Fibroblast of skin of scalp (primary cell): ENCODE measurements at regions not wholly inside any gene's neighbourhood (a gene's known extent, or its start where the extent isn't known, plus 50 kb on each side); places are given as distances from the start of the nearest gene placed in this dataset.

Experiments used
- DNase-seq: peaks from one replicate; pipeline ENCODE4 v3.0.0-alpha.2; 2013

DNA sequence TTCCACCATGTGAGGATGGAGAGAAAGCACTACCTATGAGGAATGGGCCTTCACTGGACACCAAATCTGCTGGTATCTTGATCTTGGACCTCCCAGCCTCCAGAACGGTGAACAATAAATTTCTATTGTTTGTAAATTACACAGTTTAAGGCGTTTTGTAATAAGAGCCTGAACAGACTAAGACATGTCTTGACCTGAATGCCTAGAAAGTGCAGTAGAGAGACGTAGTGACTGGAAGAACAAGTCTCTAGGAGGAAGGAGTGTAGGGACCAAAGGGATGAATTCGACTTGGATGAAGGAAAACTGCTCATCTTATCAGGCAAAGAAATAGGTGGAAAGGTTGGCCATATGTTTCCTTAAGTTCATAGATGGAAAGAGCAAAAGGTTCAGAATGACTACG is 309.8 kb upstream of the RGMB start:
- no peak for DNase-seq

DNA sequence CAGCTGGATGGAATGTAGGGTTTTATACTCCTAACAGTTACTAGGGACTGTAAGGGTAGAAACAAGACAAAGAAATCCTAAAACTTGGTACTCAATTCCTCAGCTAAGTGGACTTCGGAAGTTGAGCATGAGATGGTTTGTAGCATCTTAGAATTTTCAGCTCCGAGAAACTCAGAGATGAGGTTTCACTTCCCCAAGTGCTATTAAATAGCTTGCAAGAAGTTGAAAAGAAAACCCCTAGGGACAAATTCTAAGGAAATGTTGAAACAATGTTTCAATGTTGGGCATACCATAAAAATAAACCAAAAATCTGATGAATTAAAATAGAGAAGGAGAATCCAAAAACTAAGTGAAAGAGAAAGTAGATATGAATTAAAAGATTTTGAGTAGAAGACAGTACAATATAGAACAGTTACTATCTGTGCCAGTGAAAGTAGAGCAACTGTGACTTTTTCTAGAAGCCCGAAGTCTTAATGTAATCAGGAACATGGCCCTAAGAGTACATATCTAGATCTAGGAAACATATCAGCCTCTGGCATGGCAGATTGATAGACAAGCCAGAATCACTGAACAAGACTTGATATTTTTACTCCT is 308.6 kb upstream of the RGMB start:
- peak; percentile 64 for DNase-seq

DNA sequence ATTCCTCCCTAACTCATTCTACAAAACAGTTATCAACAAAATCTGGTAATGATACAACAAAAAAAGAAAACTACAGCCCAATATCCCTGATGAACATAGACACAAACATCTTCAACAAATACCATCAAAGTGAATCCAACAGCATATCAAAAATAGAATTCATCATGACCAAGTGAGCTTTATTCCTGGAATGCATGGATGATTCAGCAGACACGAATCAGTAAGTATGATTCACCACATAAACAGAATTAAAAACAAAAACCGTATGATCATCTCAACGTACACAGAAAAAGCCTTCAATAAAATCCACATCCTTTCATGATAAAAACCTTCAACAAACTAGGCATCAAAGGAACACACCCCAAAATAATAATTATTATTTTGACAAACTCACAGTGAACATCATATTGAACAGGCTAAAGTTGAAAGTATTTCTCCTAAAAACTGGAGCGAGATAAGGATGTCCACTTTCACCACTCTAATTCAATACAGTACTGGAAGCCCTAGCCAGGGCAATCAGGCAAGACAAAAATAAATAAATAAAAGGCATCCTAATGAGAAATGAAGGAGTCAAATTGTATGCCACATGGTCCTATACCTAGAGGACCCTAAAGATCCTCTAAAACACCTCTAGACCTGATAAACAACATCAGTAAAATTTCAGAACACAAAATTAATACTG is 305.1 kb upstream of the RGMB start:
- peak; percentile 93 for DNase-seq

DNA sequence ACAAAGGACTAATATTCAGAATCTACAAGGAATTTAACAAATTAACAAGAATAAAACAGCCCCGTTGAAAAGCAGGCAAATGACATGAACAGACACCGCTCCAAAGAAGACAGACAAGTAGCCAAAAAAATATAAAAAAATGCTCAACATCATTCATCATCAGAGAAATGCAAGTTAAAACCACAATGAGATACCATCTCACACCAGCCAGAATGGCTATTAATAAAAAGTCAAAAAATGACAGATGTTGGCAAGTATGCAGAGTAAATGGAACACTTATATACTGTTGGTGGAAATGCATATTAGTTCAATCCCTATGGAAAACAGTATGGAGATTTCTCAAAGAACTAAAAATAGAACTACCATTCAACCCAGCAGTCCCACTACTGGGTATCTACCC is 302.7 kb upstream of the RGMB start:
- peak; percentile 77 for DNase-seq

DNA sequence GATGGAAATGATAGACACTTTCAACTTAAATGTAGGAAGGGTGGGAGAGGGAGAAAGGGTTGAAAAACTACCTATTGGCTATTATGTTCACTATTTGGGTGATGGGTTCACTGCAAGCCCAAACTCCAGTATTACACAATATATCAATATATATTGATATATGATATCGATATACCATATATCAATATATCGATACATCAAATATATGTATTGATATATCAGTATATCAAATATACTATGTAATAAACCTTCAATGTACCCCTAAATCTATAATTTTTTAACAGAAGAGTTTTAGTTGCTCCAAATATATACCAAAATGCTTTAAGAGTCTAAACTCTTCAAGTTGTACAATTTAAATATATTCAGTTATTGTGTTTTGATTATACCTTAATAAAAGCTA is 302.0 kb upstream of the RGMB start:
- no peak for DNase-seq

DNA sequence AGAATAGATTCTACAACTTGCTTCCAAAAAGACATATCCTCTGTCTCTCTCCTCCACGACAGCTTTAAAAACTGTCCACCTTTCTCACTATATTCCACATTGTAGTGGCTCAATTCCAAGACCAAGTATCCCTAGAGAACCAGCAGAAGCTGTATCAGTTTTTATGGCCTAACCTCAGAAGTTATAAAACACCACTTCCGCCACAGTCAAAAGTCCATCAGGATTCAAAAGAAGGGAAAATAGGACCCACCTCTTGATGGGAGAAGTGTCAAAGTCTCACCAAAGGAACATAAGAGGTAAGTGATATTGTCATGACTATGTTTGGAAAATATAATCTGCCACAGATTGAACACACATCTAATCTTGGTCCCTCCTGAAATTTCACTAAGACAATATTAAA is 299.2 kb upstream of the RGMB start:
- DNase-seq: no peak

DNA sequence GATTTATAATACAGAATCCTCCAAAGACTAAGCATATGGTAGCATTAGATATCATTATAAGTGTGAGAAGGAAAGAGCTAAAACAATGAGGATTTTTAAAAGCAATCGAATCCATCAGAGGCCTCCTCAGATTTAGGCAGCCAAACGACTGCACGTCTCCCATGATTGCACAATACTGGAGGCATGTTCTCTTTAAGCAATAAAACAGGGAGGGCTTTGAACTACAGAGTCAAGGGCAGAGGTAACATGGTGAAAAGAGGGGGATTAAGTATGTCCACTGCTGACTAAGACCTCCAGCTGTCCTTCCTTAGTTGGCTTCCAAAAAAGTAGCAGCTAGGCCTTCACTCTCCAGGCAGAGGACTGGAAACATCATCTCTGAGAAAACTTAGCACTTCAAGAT is 298.7 kb upstream of the RGMB start:
- DNase-seq: no peak

DNA sequence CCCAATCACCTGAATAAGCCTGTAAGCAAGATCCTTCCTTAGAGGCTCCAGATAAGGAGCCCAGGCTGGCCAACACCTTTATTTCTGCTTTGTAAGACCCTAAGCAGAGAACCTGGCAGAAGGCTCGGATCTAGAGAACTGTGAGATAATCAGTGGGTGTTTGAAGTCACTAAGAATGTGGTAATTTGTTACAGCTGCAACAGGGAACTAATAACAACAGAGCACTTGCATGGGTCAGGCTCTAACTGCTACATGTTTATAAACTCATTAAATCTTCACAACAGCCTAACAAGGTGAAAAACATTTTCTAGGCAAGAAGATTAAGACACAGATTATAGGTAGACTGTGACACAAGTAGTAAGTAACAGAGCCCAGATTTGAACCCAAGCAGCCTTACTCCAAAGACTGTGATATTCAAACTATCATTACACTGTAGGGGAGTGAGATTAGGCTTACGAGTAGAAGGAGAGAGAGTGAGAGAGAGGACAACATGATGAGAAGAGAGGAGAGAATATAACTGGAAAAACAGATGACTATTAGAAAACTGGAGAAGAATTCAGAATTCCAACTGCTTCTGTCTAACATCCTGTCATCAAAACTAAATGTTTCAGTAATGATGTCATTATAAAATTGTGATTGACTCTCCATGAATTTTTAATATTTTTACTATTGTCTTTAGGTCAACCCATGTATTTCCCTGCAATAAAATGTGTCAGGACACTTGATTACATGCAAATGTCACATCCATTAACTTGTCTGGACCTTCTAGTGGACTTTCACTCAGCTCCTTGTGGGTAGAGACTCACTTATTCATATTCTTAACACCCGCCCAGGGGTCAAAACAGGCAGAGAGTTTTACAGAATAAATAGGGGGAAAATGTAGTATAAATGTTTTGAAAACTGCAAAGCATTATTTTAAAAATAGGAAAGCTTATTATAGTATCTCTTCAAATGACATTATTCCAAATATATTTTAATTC is 290.9 kb upstream of the RGMB start:
- peak; percentile 53 for DNase-seq

DNA sequence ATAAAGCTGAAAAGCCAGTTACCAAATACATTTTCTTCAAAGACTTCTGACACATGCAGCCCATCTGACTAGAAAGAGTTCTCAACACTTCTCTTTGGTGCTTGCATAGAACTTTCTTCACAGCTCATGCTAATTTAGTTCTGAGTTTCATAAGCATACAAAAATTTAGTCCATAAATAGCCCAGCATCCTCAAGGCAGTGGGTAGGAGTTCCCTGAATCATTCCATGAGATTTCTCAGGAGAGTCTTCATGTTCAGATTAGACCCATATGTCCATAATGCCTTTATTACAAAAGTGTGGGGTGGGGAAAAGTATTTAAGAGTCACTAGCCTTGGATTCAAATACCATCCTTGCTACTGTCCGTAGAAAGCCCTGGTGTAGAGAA is 290.2 kb upstream of the RGMB start:
- DNase-seq: peak; percentile 95

DNA sequence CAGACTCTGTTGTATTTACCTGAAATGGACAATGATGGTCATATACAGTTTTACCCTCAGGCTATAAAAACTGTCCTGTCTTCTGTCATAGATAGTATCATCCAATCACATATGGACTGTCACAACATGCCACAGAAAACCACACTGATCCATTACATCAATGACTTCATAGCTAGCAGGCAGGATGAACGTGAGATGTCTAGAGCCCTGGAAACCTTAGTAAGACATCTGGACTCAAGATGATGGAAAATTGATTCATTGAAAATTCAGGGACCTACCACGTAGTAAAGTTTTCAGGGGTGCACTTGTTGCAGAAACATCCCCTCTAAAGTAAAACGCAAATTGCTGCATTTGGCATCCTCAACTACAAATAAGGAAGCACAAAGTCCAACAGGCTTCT is 284.4 kb upstream of the RGMB start:
- DNase-seq: no peak

DNA sequence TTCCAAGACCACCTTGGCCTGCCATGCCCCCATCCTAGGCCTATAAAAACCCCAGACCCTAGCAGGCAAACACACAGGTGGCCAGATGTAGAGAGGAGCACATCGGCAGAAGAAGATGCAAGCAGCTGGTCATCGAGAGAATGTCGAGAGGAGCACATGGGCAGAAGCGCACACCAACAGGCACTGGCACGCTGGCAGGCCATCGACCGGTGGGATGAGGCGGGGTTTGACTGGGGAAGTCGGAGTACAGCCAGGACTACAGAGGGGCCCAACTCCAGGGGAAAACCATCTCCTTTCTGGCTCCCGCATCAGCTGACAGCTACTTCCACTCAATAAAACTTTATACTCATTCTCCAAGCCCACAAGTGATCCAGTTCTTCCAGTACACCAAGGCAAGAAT is 283.1 kb upstream of the RGMB start:
- no peak for DNase-seq

DNA sequence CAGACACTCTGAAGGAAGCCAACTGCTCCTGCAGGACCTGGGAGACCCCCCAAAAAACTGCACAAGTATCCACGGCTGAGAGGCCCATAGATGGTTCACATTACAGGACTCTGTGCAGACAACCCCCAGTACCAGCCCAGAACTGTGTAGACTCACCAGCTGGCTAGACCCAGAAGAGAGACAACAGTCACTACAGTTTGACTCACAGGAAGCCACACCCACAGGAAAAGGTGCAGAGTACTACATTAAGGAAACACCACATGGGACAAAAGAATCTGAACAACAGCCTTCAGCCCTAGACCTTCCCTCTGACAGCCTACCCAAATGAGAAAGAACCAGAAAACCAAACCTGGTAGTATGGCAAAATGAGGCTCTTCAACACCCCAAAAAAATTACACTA is 281.2 kb upstream of the RGMB start:
- no peak for DNase-seq

DNA sequence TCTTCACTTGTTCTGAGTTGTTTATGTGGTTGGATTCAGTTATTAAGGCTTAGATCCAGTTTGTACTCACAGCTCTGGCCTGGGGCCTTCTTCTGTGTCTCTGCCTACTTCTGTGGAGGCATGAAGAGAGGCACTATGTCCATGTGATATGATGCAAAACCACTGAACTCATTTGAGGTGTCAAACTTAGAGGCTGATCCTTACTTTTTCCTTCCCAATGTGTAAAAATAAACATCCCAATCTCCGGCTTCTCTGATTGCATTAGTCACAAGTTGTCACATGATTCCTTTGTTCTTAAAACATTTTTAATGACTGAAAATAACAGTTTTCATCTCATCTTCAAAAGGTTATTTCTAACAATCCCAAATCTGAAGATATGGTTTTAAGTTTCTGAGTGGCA is 276.0 kb upstream of the RGMB start:
- DNase-seq: no peak

DNA sequence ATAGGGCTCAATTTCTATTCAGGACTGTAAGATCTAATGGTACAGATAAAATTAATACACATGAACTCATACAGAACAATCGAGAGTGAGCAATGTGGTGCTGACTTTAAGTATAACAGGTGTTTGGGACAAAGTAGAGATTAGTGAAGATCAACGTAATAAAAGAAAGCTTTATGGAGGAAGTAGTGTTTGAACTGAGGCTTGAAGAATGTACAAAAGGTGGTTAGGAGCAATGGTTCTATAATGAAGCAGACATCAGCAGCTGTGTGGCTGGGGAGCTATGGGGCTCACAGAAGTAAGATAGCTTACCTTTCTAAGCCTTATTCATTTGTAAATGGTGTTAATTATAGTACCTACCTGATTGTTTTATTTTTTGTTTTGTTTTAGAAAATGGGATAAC is 275.4 kb upstream of the RGMB start:
- no peak for DNase-seq

DNA sequence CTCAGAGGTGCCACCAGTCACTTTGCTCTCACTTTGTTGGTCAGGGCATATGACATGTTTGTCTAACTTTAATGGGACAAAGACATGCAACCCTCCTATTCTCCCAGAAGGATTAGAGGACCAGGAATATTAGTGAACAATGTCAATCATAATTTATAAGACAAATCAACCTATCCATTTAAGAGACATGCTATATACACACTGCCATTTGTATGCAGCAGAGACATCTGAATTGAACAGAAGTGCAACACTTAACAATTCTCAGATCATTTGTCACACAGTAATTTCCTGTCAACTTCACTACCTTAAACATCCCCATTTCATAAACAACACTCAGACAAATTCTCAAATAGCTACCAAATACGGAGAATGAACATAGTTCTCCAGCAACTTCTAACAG is 273.6 kb upstream of the RGMB start:
- no peak for DNase-seq

DNA sequence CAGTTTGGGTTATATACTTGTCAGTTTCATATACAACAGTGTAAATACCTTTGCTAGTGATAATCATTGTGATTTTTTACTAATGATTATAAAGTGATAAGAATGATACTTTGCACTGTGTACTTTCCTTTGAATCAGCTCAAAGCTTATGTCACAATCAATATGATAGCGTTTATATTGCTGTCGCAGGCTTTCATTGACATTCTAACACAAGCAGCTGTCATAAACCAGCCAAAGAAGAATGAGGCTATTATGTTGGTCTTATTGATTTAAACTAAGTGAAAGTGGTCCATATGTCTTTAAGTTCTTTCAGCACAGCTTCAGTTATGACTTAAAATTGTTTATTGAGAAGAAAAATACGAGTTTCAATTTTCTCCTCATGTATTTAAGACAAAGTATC is 272.7 kb upstream of the RGMB start:
- no peak for DNase-seq

DNA sequence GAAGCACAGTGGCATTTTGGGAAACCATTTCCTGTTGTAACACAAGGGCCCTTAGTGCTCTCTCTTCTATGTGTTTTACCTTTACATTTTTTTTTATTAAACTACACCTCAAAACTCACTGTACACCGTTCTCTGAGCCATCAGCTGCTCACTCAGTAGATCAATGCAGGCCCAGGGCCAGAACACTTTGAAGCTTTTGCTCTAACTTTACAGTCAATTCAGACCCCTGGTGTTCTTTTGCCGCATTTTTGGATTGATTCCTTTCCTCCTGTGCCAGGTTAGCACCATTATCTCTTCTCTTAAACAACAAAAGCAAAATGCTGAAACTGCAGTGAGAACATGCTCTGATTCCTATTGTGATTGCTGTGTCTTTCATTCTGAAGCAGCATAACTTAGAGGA is 269.8 kb upstream of the RGMB start:
- DNase-seq: no peak

DNA sequence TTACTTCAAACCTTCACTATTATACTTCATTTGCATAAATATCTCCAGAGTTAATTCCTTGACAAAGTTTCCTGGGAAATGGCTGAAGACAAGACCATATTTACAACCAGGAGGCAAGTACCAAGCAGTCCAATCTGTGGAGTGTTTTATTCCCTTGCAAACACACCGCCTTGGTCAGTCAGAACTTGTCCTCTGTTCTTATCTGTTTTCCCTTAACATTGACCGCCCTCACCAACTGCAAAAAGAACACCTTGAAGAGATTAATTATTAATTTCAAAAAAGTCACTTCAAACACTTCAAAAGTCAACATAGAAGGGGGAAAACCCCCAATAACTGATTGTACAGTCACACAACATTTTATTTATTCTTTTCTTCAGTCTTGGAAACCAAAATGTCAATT is 269.0 kb upstream of the RGMB start:
- no peak for DNase-seq

DNA sequence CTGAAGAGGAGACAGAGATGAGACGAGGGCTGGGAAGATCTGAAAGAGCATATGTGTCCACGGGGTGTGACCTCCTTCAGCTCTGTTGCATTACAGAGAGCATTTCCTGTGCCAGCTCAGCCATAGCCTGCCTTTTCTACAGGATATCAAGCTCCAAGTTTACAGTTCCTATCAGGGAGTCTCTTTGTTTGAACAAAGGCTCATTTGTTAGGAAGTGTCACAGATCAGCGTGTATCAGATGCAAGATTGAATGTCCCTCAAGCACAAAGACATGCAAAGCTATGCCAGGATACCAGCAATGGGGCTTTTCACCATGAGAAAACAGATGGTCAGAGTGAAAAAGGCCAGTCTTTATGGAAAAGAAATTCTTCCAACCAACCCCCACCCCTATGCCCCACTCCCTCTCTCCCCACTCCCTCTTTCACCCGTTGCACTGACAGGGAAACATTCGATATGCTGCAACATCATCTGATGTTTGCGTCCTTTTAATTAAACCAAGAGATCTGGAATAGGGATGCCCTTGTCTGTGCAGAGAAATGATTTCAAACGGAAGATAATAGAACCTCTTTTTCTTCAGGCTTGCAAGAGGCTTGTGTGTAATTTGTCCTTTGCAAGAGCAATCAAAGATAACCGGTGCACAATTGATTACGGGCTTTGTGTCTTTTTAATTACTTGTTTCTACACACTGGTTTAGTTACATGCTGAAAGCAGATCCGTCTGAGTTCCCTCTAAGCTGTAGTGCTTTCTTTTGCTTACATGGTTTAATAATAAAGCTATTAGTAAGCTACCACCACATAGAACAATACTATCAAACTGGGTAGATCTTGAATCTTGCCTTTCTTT is 263.1 kb upstream of the RGMB start:
- DNase-seq: peak; percentile 27

DNA sequence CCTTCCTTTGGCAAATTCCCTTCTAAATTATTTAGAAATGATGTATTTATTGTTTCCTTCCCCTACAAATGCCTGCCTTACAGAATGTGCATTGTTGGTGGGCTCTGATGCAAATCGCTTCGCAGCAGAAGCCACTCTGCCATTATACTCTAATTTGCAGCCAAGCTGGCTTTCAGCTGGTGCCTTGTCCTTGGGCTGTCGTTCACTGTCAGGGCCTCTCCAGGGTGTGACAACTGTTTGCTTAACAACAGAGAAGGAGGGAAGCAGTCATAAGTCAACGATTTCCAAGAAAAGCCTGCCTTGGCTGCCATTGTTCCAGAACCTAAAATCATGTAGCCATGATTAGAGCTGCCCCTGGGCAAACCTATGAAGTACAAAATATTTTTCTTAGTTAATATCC is 260.1 kb upstream of the RGMB start:
- no peak for DNase-seq

DNA sequence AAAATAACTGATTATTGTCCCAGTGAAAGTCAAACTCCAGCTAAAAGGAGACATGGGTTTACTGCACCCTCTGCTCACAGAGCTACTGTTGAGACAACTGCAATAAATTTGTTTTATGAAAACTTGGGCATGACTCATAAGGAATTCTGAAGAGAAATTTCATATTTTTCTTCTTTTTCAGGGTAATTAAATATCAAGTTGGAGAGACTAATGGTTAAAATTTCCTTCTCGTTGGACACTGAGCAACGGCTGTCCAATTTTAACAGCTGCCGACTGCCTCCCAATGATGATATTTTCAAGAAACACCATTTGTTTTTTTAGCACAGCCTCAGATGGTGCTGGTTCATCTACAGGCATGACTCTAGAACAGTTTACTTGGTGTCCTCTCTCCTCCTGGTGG is 259.2 kb upstream of the RGMB start:
- peak; percentile 62 for DNase-seq

DNA sequence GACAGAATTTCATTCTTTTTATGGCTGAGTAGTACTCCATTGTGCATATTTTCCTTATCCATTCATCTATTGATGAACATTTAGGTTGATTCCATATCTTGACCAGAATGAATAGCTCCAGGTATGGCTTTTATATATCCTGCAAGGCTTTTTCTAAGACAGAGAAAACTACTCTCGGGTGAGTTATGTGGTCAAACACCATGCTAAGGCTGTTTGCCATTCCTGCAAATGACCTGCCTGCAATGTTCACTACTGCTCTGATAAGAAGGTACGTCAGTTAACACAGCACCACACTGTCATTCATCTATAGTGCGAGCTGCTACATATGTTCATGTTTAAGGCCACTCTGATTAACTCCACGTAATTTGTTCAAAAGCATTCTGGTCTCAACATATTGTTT is 256.8 kb upstream of the RGMB start:
- no peak for DNase-seq
